ENCODE measurements at regions not wholly inside any gene's neighbourhood (a gene's known extent, or its start where the extent isn't known, plus 50 kb on each side); places are given as distances from the start of the nearest gene placed in this dataset.

DNA sequence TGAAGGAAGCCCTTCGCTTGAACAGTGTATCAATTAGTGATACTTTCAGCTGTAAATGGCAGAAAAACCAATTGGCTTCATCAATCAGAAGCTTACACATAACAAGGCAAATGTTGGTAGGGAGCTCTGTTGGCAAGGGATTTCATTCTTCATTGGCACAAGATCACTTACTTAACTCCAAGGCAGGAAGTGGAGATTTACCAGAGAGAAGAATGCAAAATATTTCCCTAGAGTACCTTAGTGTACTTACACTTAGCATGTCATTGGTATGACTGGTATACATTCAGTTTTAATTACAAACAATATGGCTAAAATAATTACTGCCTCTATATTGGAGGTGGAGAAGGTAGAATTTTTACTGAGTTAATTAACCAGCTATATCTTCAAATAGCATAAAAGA lies 545.0 kb downstream of the GABRG1 start:
- H3K36me3 Mint-ChIP-seq (ENCODE audit: low read depth) = no peaks in the 10 kb centered on the region
- H3K9me3 ChIP-seq (ENCODE audit: control insufficient read depth, low read length, poor library complexity, severe bottlenecking) = no peaks in the 10 kb centered on the region
- DNase-seq (no peak), ATAC-seq (no peak)
- no peaks in the 10 kb centered on the region for H3K27me3 Mint-ChIP-seq
- H3K4me3 Mint-ChIP-seq = no peak overlapping the region
- H3K27ac Mint-ChIP-seq = no peak overlapping the region
- no peaks in the 10 kb centered on the region for H3K4me1 Mint-ChIP-seq

DNA sequence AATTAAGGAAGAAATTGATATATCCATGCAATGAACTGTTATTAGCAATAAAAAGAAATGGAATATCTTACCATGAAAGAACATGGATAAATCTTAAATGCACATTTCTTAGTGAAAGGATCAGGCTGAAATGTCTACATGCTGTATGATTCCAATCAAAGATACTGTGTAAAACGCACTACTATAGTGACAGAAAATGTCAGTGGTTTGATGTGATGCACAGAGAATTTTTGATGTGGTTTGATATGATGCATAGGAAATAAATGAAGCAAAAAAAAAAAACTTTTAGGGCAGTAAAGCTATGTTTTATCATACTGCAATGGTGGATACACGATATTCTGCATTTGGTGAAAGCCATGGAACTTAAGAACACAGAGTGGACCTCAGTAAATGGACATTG lies 547.6 kb downstream of the GABRG1 start:
- no peak for DNase-seq
- ATAC-seq = no peak
- H3K4me3 Mint-ChIP-seq = no peak overlapping the region
- H3K36me3 Mint-ChIP-seq (ENCODE audit: low read depth) = no peaks in the 10 kb centered on the region
- no peaks in the 10 kb centered on the region for H3K27me3 Mint-ChIP-seq
- H3K4me1 Mint-ChIP-seq = no peaks in the 10 kb centered on the region
- H3K9me3 ChIP-seq (ENCODE audit: control insufficient read depth, low read length, poor library complexity, severe bottlenecking) = no peaks in the 10 kb centered on the region
- H3K27ac Mint-ChIP-seq = no peak overlapping the region

GRCh38 chr4:45569619-45570018 lies 554.2 kb downstream of the GABRG1 start:
- no peaks in the 10 kb centered on the region for H3K4me1 Mint-ChIP-seq
- no peaks in the 10 kb centered on the region for H3K27me3 Mint-ChIP-seq
- H3K27ac Mint-ChIP-seq = no peak overlapping the region
- no peak overlapping the region for H3K4me3 Mint-ChIP-seq
- no peaks in the 10 kb centered on the region for H3K36me3 Mint-ChIP-seq (ENCODE audit: low read depth)
- no peaks in the 10 kb centered on the region for H3K9me3 ChIP-seq (ENCODE audit: control insufficient read depth, low read length, poor library complexity, severe bottlenecking)
- ATAC-seq = no peak
- DNase-seq = no peak

GRCh38 chr4:45568694-45569093 lies 555.2 kb downstream of the GABRG1 start:
- H3K27me3 Mint-ChIP-seq = no peaks in the 10 kb centered on the region
- no peaks in the 10 kb centered on the region for H3K4me1 Mint-ChIP-seq
- H3K4me3 Mint-ChIP-seq = no peak overlapping the region
- no peaks in the 10 kb centered on the region for H3K36me3 Mint-ChIP-seq (ENCODE audit: low read depth)
- no peaks in the 10 kb centered on the region for H3K9me3 ChIP-seq (ENCODE audit: control insufficient read depth, low read length, poor library complexity, severe bottlenecking)
- H3K27ac Mint-ChIP-seq = no peak overlapping the region
- ATAC-seq (no peak), DNase-seq (no peak)

DNA sequence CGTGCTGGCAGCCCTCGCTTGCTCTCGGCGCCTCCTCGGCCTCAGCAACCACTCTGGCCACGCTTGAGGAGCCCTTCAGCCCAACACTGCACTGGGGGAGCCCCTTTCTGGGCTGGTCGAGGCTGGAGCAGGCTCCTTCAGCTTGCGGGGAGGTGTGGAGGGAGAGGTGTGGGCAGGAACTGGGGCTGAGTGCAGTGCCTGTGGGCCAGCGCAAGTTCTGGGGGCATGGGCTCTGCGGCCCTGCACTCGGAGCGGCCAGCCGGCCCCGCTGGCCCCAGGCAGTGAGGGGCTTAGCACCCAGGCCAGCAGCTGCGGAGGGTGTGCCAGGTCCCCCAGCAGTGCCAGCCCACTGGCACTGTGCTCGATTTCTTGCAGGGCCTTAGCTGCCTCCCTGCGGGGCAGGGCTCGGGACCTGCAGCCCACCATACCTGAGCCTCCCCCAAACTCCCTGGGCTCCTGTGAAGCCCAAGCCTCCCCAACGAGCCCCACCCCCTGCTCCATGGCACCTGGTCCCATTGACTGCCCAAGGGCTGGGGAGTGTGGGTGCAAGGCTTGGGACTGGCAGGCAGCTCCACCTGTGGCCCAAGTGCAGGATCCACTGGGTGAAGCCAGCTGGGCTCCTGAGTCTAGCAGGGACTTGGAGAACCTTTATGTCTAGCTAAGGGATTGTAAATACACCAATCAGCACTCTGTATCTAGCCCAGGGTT lies 556.8 kb downstream of the GABRG1 start:
- H3K27ac Mint-ChIP-seq = no peak overlapping the region
- ATAC-seq (no peak), DNase-seq (no peak)
- no peaks in the 10 kb centered on the region for H3K4me1 Mint-ChIP-seq
- H3K4me3 Mint-ChIP-seq = no peak overlapping the region
- H3K36me3 Mint-ChIP-seq (ENCODE audit: low read depth) = no peaks in the 10 kb centered on the region
- no peaks in the 10 kb centered on the region for H3K9me3 ChIP-seq (ENCODE audit: control insufficient read depth, low read length, poor library complexity, severe bottlenecking)
- H3K27me3 Mint-ChIP-seq = no peaks in the 10 kb centered on the region

DNA sequence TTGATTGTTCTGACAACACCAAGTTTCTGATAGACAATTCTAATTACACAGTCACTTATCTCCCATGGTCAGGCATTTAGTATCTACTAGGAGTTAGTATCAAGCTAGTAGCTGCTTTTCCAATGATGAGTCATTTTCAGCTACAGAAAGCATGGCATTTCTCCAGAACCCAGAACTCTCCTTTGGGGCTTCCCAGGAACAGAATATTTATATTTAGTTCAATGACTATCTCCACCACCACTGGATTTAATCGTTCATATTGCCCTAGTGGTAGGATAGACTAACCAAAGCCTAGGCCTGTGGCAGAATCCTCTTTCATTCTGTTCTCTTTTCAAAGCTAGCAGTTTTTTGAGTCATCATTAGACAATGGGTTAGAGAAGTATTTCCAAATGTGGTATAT lies 569.4 kb downstream of the GABRG1 start:
- no peak overlapping the region for H3K4me3 Mint-ChIP-seq
- H3K9me3 ChIP-seq (ENCODE audit: control insufficient read depth, low read length, poor library complexity, severe bottlenecking) = no peaks in the 10 kb centered on the region
- ATAC-seq = no peak
- H3K27ac Mint-ChIP-seq = no peak overlapping the region
- H3K4me1 Mint-ChIP-seq = no peaks in the 10 kb centered on the region
- H3K27me3 Mint-ChIP-seq = no peaks in the 10 kb centered on the region
- DNase-seq = no peak
- no peaks in the 10 kb centered on the region for H3K36me3 Mint-ChIP-seq (ENCODE audit: low read depth)

GRCh38 chr4:45550766-45551366 lies 573.0 kb downstream of the GABRG1 start:
- Mint-ChIP-seq H3K4me3 (no peak overlapping the region), H3K36me3 (ENCODE audit: low read depth) (no peaks in the 10 kb centered on the region), H3K27me3 (no peaks in the 10 kb centered on the region), H3K4me1 (no peaks in the 10 kb centered on the region), H3K27ac (no peak overlapping the region)
- DNase-seq (no peak), ATAC-seq (no peak)
- no peaks in the 10 kb centered on the region for H3K9me3 ChIP-seq (ENCODE audit: control insufficient read depth, low read length, poor library complexity, severe bottlenecking)

DNA sequence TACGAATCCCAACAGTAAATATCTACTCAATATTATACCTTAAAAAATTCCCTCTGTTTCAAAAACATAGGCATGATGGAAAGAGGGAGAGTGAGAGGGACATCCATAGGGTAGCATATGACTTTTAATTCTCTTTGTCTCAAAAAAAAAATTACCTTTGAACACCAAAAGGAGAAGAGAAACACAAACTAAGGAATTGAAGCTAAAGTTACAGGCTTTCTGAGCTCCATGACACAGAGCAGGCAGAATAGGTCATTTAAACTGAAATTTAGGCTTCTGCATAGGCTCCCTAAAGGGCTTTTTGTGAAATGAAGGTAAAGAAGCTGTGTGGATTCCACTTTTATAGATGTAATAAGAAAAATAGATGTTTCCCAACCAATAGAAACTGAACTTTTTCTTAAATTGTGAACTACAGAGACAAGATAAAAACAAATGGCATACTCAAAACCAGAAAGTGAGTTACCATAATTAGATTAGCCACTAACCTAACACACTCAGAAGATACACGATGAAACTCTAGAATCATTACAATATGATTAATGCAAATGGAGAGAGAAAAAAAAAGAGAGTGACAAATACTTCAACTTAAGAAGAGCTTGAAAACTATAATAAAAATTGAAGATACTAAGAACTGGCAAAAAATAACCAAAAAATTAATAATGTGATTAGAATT lies 584.6 kb downstream of the GABRG1 start:
- H3K4me1 Mint-ChIP-seq = no peaks in the 10 kb centered on the region
- no peaks in the 10 kb centered on the region for H3K27me3 Mint-ChIP-seq
- H3K36me3 Mint-ChIP-seq (ENCODE audit: low read depth) = no peaks in the 10 kb centered on the region
- H3K9me3 ChIP-seq (ENCODE audit: control insufficient read depth, low read length, poor library complexity, severe bottlenecking) = peaks cover 3% of the 10 kb centered on the region
- ATAC-seq (no peak), DNase-seq (no peak)
- no peak overlapping the region for H3K4me3 Mint-ChIP-seq
- no peak overlapping the region for H3K27ac Mint-ChIP-seq

DNA sequence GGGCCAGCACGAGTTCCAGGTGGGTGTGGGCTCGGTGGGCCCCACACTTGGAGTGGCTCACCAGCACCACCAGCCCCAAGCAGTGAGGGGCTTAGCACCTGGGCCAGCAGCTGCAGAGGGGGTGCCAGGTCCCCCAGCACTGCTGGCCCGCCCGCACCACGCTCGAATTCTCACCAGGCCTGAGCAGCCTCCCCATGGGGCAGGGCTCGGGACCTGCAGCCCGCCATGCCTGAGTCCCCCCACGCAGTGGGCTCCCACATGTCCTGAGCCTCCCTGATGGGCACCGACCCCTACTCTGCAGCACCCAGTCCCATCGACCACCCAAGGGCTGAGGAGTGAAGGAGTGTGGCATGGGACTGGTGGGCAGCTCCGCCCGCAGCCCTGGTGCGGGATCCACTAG lies 593.4 kb downstream of the GABRG1 start:
- Mint-ChIP-seq H3K4me3 (no peak overlapping the region), H3K36me3 (ENCODE audit: low read depth) (no peaks in the 10 kb centered on the region), H3K27ac (no peak overlapping the region), H3K27me3 (no peaks in the 10 kb centered on the region), H3K4me1 (no peaks in the 10 kb centered on the region)
- no peaks in the 10 kb centered on the region for H3K9me3 ChIP-seq (ENCODE audit: control insufficient read depth, low read length, poor library complexity, severe bottlenecking)
- ATAC-seq = no peak
- DNase-seq = no peak

DNA sequence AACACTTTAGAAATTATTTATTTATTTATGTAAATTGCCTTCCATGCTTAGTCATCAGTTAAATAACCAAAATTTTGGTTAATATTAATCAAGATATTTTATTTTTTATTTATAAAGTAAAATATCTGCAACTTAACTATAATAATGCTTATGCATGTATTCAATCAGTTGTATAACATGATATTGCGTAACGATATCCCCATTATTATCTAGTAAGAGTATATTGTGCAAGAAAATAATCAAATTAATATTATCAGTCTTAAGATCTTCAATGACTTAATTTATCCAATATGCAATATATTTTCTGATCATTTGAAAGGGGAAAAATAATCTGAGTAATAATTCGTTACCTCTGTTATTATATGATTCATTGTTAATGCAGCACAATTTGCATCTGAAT lies 596.7 kb downstream of the GABRG1 start:
- no peak for ATAC-seq
- no peak for DNase-seq
- Mint-ChIP-seq H3K4me1 (no peaks in the 10 kb centered on the region), H3K27me3 (no peaks in the 10 kb centered on the region), H3K36me3 (ENCODE audit: low read depth) (no peaks in the 10 kb centered on the region), H3K27ac (no peak overlapping the region), H3K4me3 (no peak overlapping the region)
- H3K9me3 ChIP-seq (ENCODE audit: control insufficient read depth, low read length, poor library complexity, severe bottlenecking) = no peaks in the 10 kb centered on the region

GRCh38 chr4:45518832-45519231 lies 605.0 kb downstream of the GABRG1 start:
- Mint-ChIP-seq H3K27me3 (no peaks in the 10 kb centered on the region), H3K4me1 (no peaks in the 10 kb centered on the region), H3K4me3 (no peak overlapping the region), H3K27ac (no peak overlapping the region), H3K36me3 (ENCODE audit: low read depth) (no peaks in the 10 kb centered on the region)
- no peak for ATAC-seq
- no peaks in the 10 kb centered on the region for H3K9me3 ChIP-seq (ENCODE audit: control insufficient read depth, low read length, poor library complexity, severe bottlenecking)
- no peak for DNase-seq

DNA sequence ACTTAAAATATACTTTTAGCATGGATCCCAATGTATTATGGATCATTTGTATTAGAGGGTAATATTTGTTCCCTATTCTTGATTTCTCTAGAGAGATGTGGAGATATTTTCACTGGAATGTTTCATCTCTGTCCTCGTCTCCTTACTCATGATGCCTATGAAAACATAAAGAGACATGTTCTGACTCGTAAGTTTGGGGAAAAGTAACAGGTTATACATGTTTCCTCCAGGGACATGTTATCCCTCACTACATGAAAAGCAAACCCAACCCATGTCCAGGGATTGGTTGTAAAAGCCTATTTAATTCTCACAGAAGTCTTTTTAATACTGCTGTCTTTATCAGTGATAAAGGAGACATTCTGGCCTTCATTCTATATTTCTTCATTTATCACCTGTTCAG lies 621.4 kb downstream of the GABRG1 start:
- Mint-ChIP-seq H3K27ac (no peak overlapping the region), H3K27me3 (no peaks in the 10 kb centered on the region), H3K4me1 (no peaks in the 10 kb centered on the region), H3K36me3 (ENCODE audit: low read depth) (no peaks in the 10 kb centered on the region), H3K4me3 (no peak overlapping the region)
- DNase-seq (no peak), ATAC-seq (no peak)
- no peaks in the 10 kb centered on the region for H3K9me3 ChIP-seq (ENCODE audit: control insufficient read depth, low read length, poor library complexity, severe bottlenecking)

- H3K27ac Mint-ChIP-seq = no peak overlapping the region
- no peaks in the 10 kb centered on the region for H3K4me1 Mint-ChIP-seq
- no peaks in the 10 kb centered on the region for H3K27me3 Mint-ChIP-seq
- DNase-seq (no peak), ATAC-seq (no peak)
- H3K36me3 Mint-ChIP-seq (ENCODE audit: low read depth) = peaks cover 2% of the 10 kb centered on the region
- H3K4me3 Mint-ChIP-seq = no peak overlapping the region
- H3K9me3 ChIP-seq (ENCODE audit: control insufficient read depth, low read length, poor library complexity, severe bottlenecking) = no peaks in the 10 kb centered on the region
Observed at GRCh38 chr4:45484740-45485139, 639.1 kb downstream of the GABRG1 start.

GRCh38 chr4:45482346-45482745 lies 641.5 kb downstream of the GABRG1 start:
- no peak overlapping the region for H3K27ac Mint-ChIP-seq
- H3K4me3 Mint-ChIP-seq = no peak overlapping the region
- DNase-seq (no peak), ATAC-seq (no peak)
- H3K27me3 Mint-ChIP-seq = no peaks in the 10 kb centered on the region
- H3K4me1 Mint-ChIP-seq = no peaks in the 10 kb centered on the region
- H3K9me3 ChIP-seq (ENCODE audit: control insufficient read depth, low read length, poor library complexity, severe bottlenecking) = no peaks in the 10 kb centered on the region
- H3K36me3 Mint-ChIP-seq (ENCODE audit: low read depth) = peaks cover 2% of the 10 kb centered on the region

All from T-helper 17 cell (primary cell).